GM12878 (cell line): ENCODE measurements at regions not wholly inside any gene's neighbourhood (a gene's known extent, or its start where the extent isn't known, plus 50 kb on each side); places are given as distances from the start of the nearest gene placed in this dataset.
"Not testable (repeated sequence)": the region's sequence is repeated elsewhere in the genome, so short reads cannot be mapped to it uniquely, and the experiment has no call there.

Experiments
- ATAC-seq: fragments of 200-7000 bp; cut with Tn5 transposase; 3 replicates; pipeline ENCODE4 v1.9.1; 2020; ENCODE audit warnings: mild to moderate bottlenecking, moderate library complexity
- BruUV-seq: library from RNA; stranded (reverse); fragments of 400-500 nt; replicated peaks from 2 replicates; lab custom pipeline; 2021; lab: Mats Ljungman, UMichigan
- CTCF ChIA-PET: fragments of 300-600 bp; sonication (Branson Sonifier 250); formaldehyde crosslinking; extraction: SDS; loops from one replicate; lab custom pipeline; 2021; ENCODE audit warnings: inconsistent platforms; lab: Yijun Ruan, JAX
- POLR2A ChIA-PET: fragments of 350-600 bp; formaldehyde crosslinking; extraction: SDS; loops from one replicate; lab custom pipeline; 2021; ENCODE audit warnings: inconsistent platforms; lab: Charles Lee
- RAD21 ChIA-PET: fragments of 300-600 bp; sonication (Branson Sonifier 250); formaldehyde crosslinking; loops from one replicate; lab custom pipeline; 2023; ENCODE audit warnings: antibody characterized with exemption; ENCODE audit not compliant: unreplicated experiment; lab: Charles Lee
- SMC1A ChIA-PET: fragments of 300-600 bp; sonication (Branson Sonifier 250); formaldehyde crosslinking; loops from one replicate; lab custom pipeline; 2023; ENCODE audit not compliant: unreplicated experiment, uncharacterized antibody; lab: Charles Lee
- DNase-seq: peaks from one replicate; pipeline ENCODE4 v3.0.0-alpha.2; 2011; ENCODE audit warnings: low read depth, low spot score
- FAIRE-seq: peaks from 3 replicates; lab custom pipeline; 2011; peaks lifted over from hg19 to GRCh38; lab: Jason Lieb, UNC
- H2AFZ ChIP-seq: 2 replicates; pipeline ENCODE4 v1.6.0; 2011; ENCODE audit warnings: low read depth, low read length, control low read depth; ENCODE audit not compliant: control insufficient read depth
- H3K27ac ChIP-seq: 2 replicates; pipeline ENCODE4 v1.5.1; 2011; ENCODE audit warnings: control low read depth; ENCODE audit not compliant: control insufficient read depth, insufficient read depth
- H3K27me3 ChIP-seq, 2 experiments: replicated peaks in 1 of 2; 2 replicates each; pipeline versions ENCODE4 v1.6.0 to v1.6.1; 2011; ENCODE audit warnings: low read length in 1 of 2; ENCODE audit not compliant: control insufficient read depth in 2 of 2, insufficient read depth in 2 of 2
- H3K36me3 ChIP-seq, 2 experiments: 2 replicates each; pipeline ENCODE4 v1.5.1; 2011; ENCODE audit warnings: low read length in 1 of 2; ENCODE audit not compliant: control insufficient read depth in 2 of 2, insufficient read depth in 2 of 2
- H3K4me1 ChIP-seq: 2 replicates; pipeline ENCODE4 v1.6.1; 2011; ENCODE audit warnings: mild to moderate bottlenecking, low read length, moderate library complexity, mixed read lengths; ENCODE audit not compliant: control insufficient read depth, insufficient read depth
- H3K4me2 ChIP-seq: 2 replicates; pipeline ENCODE4 v1.6.0; 2011; ENCODE audit warnings: control low read depth; ENCODE audit not compliant: control insufficient read depth, insufficient read depth
- H3K4me3 ChIP-seq: fragments of 200-600 bp; sonication (generic); 2 replicates; pipeline ENCODE4 v1.5.1; 2016
- H3K79me2 ChIP-seq: 2 replicates; pipeline ENCODE4 v1.6.0; 2011; ENCODE audit warnings: low read length; ENCODE audit not compliant: control insufficient read depth, insufficient read depth
- H3K9ac ChIP-seq: 2 replicates; pipeline ENCODE4 v1.8.0; 2011; ENCODE audit warnings: low read length, control low read depth, mixed read lengths; ENCODE audit not compliant: control insufficient read depth, insufficient read depth
- H3K9me3 ChIP-seq: replicated peaks from 3 replicates; pipeline ENCODE4 v1.5.1; 2011; ENCODE audit warnings: mild to moderate bottlenecking, low read length; ENCODE audit not compliant: control insufficient read depth, insufficient read depth
- H4K20me1 ChIP-seq: 2 replicates; pipeline ENCODE4 v1.6.0; 2011; ENCODE audit not compliant: control insufficient read depth, insufficient read depth
- WGBS: methylation state at CpG from one replicate; pipeline ENCODE4 v1.1.6; 2016; ENCODE audit warnings: low lambda C conversion rate; ENCODE audit not compliant: insufficient replicate concordance, insufficient coverage; ENCODE audit errors: missing lambda C conversion rate; 5-methylcytosine and 5-hydroxymethylcytosine counted together
- in situ Hi-C: fragments of 300-500 bp; cut with MboI; formaldehyde crosslinking; loops from 9 replicates; pipeline ENCODE4 v1.14.3; 2018; ENCODE audit warnings: mixed read lengths
- intact Hi-C: fragments of 100-400 bp; cut with micrococcal nuclease; formaldehyde crosslinking; loops from one replicate; pipeline ENCODE4 v1.14.2; 2022; ENCODE audit not compliant: unreplicated experiment

DNA sequence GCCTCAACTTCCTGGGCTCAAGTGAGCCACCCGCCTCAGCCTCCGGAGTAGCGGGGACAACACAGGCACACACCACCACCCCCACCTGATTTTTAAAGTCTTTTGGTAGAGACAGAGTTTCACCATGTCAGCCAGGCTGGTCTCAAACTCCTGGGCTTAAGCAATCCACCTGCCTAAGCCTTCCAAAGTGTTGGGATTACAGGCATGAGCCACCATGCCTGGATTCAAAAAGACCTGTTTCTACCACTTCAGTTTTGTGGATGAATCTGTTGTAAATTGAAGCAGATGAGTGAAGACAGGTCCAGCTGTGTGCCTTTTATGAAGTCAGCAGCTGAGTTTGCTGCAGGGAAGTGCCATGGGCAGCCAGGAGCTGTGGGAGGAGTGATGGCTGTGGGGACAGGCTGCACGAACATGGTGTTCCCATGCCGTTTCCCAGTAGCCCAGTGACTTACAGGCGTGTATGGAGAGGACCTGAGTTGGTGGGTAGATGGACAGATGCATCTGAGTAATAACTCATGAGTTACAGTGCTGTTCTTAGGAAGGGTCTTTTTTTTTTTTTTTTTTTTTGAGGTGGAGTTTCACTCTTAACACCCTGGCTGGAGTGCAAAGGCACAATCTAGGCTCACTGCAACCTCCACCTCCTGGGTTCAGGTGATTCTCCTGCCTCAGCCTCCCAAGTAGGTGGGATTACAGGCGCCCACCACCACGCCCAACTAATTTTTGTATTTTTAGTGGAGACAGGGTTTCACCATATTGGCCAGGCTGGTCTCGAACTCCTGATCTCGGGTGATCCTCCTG, 122.5 kb upstream of the TPTE start:
- WGBS, result 30% methylated on average over 5 of the region's 10 CpGs
- H3K79me2 ChIP-seq, H3K36me3 ChIP-seq, in situ Hi-C loops, POLR2A ChIA-PET, H3K9ac ChIP-seq, H4K20me1 ChIP-seq, H3K27ac ChIP-seq, DNase-seq, SMC1A ChIA-PET, RAD21 ChIA-PET, H3K4me3 ChIP-seq, CTCF ChIA-PET, H3K4me1 ChIP-seq, H3K27me3 ChIP-seq, FAIRE-seq, intact Hi-C loops, H3K4me2 ChIP-seq, ATAC-seq, H3K9me3 ChIP-seq, H2AFZ ChIP-seq, BruUV-seq: not testable (repeated sequence)

DNA sequence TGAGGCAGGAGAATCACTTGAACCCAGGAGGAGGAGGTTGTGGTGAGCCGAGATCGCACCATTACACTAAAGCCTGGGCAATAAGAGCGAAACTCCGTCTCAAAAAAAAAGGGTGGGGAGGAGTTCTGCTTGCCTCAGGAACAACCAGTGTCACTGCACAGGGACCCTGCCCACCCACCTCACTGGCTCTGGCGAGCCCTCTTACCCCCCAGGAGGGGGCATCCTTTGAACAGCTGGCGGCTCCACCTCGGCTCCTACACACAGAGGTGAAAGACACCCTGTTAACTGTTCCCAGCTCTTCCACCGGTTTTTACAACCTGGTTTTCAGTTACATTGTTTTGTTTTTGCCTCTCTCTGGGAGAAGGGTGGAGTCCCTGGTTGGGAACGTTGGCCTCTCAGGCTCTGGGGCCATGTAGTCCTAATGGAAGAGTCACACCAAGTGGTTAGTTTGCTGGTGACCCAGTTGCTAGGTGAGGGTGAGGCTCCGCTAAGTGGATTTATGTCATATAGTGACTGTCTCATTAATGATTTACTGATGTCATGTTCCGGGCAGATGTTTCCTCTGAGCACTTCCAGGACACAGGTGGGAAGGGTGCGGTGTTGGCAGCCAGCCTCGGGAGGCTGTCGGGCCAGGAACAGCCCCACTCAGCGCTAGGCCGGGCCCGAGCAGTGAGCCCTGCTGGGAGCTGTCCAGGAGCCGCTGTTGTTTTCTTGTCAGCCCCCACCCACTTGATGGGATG, 120.6 kb upstream of the TPTE start:
- CTCF ChIA-PET, H3K4me3 ChIP-seq, FAIRE-seq, H3K9ac ChIP-seq, H3K27ac ChIP-seq, ATAC-seq, intact Hi-C loops, DNase-seq, SMC1A ChIA-PET, H3K9me3 ChIP-seq, H3K4me2 ChIP-seq, H3K79me2 ChIP-seq, POLR2A ChIA-PET, H3K36me3 ChIP-seq, H2AFZ ChIP-seq, H3K4me1 ChIP-seq, H4K20me1 ChIP-seq, RAD21 ChIA-PET, H3K27me3 ChIP-seq, BruUV-seq, in situ Hi-C loops: not testable (repeated sequence)
- 39% methylated on average over 18 of the region's 18 CpGs for WGBS

DNA sequence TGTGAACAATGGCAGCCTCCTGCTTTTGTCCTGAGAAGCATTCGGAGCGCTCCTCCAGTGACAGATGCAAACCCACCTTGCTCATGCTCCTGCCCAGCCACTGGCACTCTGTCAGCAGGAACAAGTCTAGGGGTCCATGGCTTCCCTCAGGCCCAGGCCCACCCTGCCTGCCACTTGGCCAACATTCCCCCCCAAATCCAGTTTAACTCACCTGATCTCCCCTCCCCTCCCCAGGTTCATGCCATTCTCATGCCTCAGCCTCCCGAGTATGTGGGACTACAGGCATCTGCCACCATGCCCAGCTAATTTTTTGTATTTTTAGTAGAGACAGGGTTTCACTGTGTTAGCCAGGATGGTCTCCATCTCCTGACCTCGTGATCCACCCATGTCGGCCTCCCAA, 118.9 kb upstream of the TPTE start:
- BruUV-seq, H3K27ac ChIP-seq, SMC1A ChIA-PET: not testable (repeated sequence)

DNA sequence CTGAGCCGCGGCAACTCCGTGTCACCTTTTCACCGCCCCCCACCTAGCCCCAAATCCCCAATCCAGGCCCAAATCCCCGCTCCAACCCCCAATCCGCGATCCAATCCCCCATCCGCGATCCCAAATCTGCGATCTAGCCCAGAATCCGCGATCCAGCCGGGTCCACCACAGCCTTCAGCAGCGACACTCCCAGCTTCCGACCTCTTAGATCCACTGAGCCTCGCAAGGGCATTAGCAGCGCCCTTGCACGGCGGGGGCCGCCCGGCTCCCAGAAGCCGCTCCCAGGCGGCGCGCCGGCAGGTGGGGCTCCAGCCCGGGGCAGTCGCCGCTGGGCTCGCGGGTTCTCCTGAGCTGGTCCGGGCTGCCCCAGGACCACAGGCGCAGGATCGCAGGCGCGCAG, 116.1 kb upstream of the TPTE start:
- WGBS, result 70% methylated on average over 36 of the region's 36 CpGs
- H3K27ac ChIP-seq, H3K27me3 ChIP-seq, SMC1A ChIA-PET, H4K20me1 ChIP-seq, CTCF ChIA-PET, POLR2A ChIA-PET, H3K9me3 ChIP-seq, H2AFZ ChIP-seq, DNase-seq, ATAC-seq, intact Hi-C loops, FAIRE-seq, H3K4me1 ChIP-seq, H3K4me3 ChIP-seq, in situ Hi-C loops, H3K9ac ChIP-seq, RAD21 ChIA-PET, BruUV-seq, H3K36me3 ChIP-seq, H3K79me2 ChIP-seq, H3K4me2 ChIP-seq: not testable (repeated sequence)

More for the DNA sequence above, 118.9 kb upstream of the TPTE start:
- POLR2A ChIA-PET, H3K79me2 ChIP-seq, H3K4me1 ChIP-seq, DNase-seq, H2AFZ ChIP-seq, H3K27me3 ChIP-seq, intact Hi-C loops, H3K9ac ChIP-seq, H3K36me3 ChIP-seq, H3K4me3 ChIP-seq, RAD21 ChIA-PET, H3K4me2 ChIP-seq, in situ Hi-C loops, H4K20me1 ChIP-seq, H3K9me3 ChIP-seq, ATAC-seq, FAIRE-seq, CTCF ChIA-PET: not testable (repeated sequence)
- 42% methylated on average over 5 of the region's 5 CpGs for WGBS
